Fibroblast of villous mesenchyme (primary cell): ENCODE measurements at regions not wholly inside any gene's neighbourhood (a gene's known extent, or its start where the extent isn't known, plus 50 kb on each side); places are given as distances from the start of the nearest gene placed in this dataset.

ENCODE experiments used
- DNase-seq: peaks from one replicate; pipeline ENCODE4 v3.0.0-alpha.2; 2010; ENCODE audit warnings: low read depth
- H3K4me3 ChIP-seq: 2 replicates; pipeline ENCODE4 v1.5.1; 2011; ENCODE audit warnings: low read depth, mild to moderate bottlenecking, low read length
- CTCF ChIP-seq: IDR thresholded peaks from 2 replicates; pipeline ENCODE4 v1.5.1; 2012; ENCODE audit warnings: low read depth, mild to moderate bottlenecking, low read length; ENCODE audit not compliant: insufficient read depth

GRCh38 chr3:30501526-30501925, 104.9 kb upstream of the TGFBR2 start:
- no peak for DNase-seq
- TF ChIP-seq CTCF: no peak
- H3K4me3 ChIP-seq: no peak overlapping the region

GRCh38 chr3:30502051-30502741, 104.2 kb upstream of the TGFBR2 start:
- DNase-seq: no peak
- no peak for TF ChIP-seq CTCF
- H3K4me3 ChIP-seq: no peak overlapping the region

- no peak for TF ChIP-seq CTCF
- no peak overlapping the region for H3K4me3 ChIP-seq
- DNase-seq: no peak
Observed at GRCh38 chr3:30502742-30503073, 103.7 kb upstream of the TGFBR2 start.

- no peak overlapping the region for H3K4me3 ChIP-seq
- TF ChIP-seq CTCF: no peak
- no peak for DNase-seq
Observed at GRCh38 chr3:30503446-30503845, 103.0 kb upstream of the TGFBR2 start.

- no peak for DNase-seq
Observed at GRCh38 chr3:30504939-30505338, 101.5 kb upstream of the TGFBR2 start.

GRCh38 chr3:30505866-30506520, 100.4 kb upstream of the TGFBR2 start:
- H3K4me3 ChIP-seq: no peak overlapping the region
- peak; percentile 78 for DNase-seq
- no peak for TF ChIP-seq CTCF

More at GRCh38 chr3:30504939-30505338, 101.5 kb upstream of the TGFBR2 start:
- no peak for TF ChIP-seq CTCF
- H3K4me3 ChIP-seq: no peak overlapping the region

- TF ChIP-seq CTCF: no peak
- no peak for DNase-seq
- no peak overlapping the region for H3K4me3 ChIP-seq
Observed at GRCh38 chr3:30508339-30508738, 98.1 kb upstream of the TGFBR2 start.
